LNCAP (cell line): ENCODE measurements at regions not wholly inside any gene's neighbourhood (a gene's known extent, or its start where the extent isn't known, plus 50 kb on each side); places are given as distances from the start of the nearest gene placed in this dataset.

Experiments used
- CTCF ChIP-seq: fragments of 450-650 bp; IDR thresholded peaks from 2 replicates; pipeline ENCODE4 v1.5.1; 2017; ENCODE audit warnings: mild to moderate bottlenecking

- no peak for TF ChIP-seq CTCF
Observed at GRCh38 chr6:148682990-148683389, 63.8 kb upstream of the UST start.

GRCh38 chr6:148689168-148689567 lies 57.7 kb upstream of the UST start:
- TF ChIP-seq CTCF, result no peak

- TF ChIP-seq CTCF, result no peak
Observed at GRCh38 chr6:148693882-148694484, 52.8 kb upstream of the UST start.
